HCT116 (cell line): ENCODE measurements at regions not wholly inside any gene's neighbourhood (a gene's known extent, or its start where the extent isn't known, plus 50 kb on each side); places are given as distances from the start of the nearest gene placed in this dataset.

Source experiments
- ATAC-seq: fragments of 200-7000 bp; cut with Tn5 transposase; 2 replicates; pipeline ENCODE4 v1.9.1; 2020; ENCODE audit warnings: mild to moderate bottlenecking, moderate library complexity
- BruUV-seq: library from RNA; stranded (reverse); fragments of 400-500 nt; replicated peaks from 2 replicates; lab custom pipeline; 2021; lab: Mats Ljungman, UMichigan
- CTCF ChIA-PET: fragments of 300-600 bp; sonication (Branson Sonifier 250); formaldehyde crosslinking; loops from one replicate; lab custom pipeline; 2021; ENCODE audit warnings: antibody characterized with exemption; lab: Charles Lee
- POLR2A ChIA-PET: fragments of 300-600, 350-600 bp; sonication (Branson Sonifier 250); formaldehyde crosslinking; loops from one replicate; lab custom pipeline; 2021; ENCODE audit warnings: antibody characterized with exemption; lab: Charles Lee
- RAD21 ChIA-PET, 2 experiments: fragments of 300-600 bp; sonication (Branson Sonifier 250); formaldehyde crosslinking; loops; one replicate each; lab custom pipeline; 2023; ENCODE audit warnings: low total read pairs in 2 of 2; ENCODE audit not compliant: uncharacterized antibody in 2 of 2, unreplicated experiment in 2 of 2, low non-redundant PET in 1 of 2; lab: Charles Lee
- DNase-seq: peaks from one replicate; pipeline ENCODE4 v3.0.0-alpha.2; 2010; ENCODE audit warnings: low read depth, low spot score
- H2AFZ ChIP-seq: fragments of 200-600 bp; shearing (Covaris generic), sonication (generic); 2 replicates; pipeline ENCODE4 v1.6.1; 2017; ENCODE audit warnings: low read depth, mixed run types, mixed read lengths, antibody characterized with exemption, low read length; ENCODE audit not compliant: poor library complexity, severe bottlenecking
- H3K27ac ChIP-seq: 2 replicates; pipeline ENCODE4 v1.5.1; 2012; ENCODE audit warnings: low read depth, low read length
- H3K27me3 ChIP-seq: fragments of 200-600 bp; sonication (generic); 2 replicates; pipeline ENCODE4 v1.6.1; 2016; ENCODE audit warnings: mixed run types, low read length, mixed read lengths; ENCODE audit not compliant: insufficient read depth
- H3K36me3 ChIP-seq, 2 experiments: fragments of 200-500 bp in 1 of 2; fragments of 200-600 bp in 1 of 2; sonication (Bioruptor generic) in 1 of 2; sonication (generic) in 1 of 2; 2 replicates each; pipeline versions ENCODE4 v1.5.1 to v1.6.1; 2014 to 2016; ENCODE audit warnings: low read length in 2 of 2, inconsistent platforms in 1 of 2, mixed read lengths in 1 of 2, mixed run types in 1 of 2; ENCODE audit not compliant: insufficient read depth in 2 of 2, control insufficient read depth in 1 of 2
- H3K4me1 ChIP-seq, 2 experiments: fragments of 200-600 bp in 1 of 2; sonication (generic) in 1 of 2; 2 replicates each; pipeline versions ENCODE4 v1.5.1 to v1.6.1; 2012 to 2017; ENCODE audit warnings: low read length in 2 of 2, inconsistent platforms in 1 of 2, mild to moderate bottlenecking in 1 of 2, mixed read lengths in 1 of 2, mixed run types in 1 of 2, moderate library complexity in 1 of 2; ENCODE audit not compliant: insufficient read depth in 2 of 2, control insufficient read depth in 1 of 2
- H3K4me2 ChIP-seq: fragments of 200-600 bp; sonication (generic); 2 replicates; pipeline ENCODE4 v1.6.1; 2017; ENCODE audit warnings: mixed run types, low read length, mixed read lengths
- H3K4me3 ChIP-seq, 2 experiments: fragments of 200-600 bp in 1 of 2; sonication (generic) in 1 of 2; replicated peaks in 1 of 2; 2 replicates each; pipeline ENCODE4 v1.5.1; 2011 to 2016; ENCODE audit warnings: low read length in 2 of 2, control low read depth in 1 of 2, low read depth in 1 of 2, mild to moderate bottlenecking in 1 of 2, mixed read lengths in 1 of 2, mixed run types in 1 of 2
- H3K79me2 ChIP-seq: fragments of 200-600 bp; sonication (generic); 2 replicates; pipeline ENCODE4 v1.6.1; 2017; ENCODE audit warnings: mild to moderate bottlenecking, mixed run types, low read length, moderate library complexity, mixed read lengths; ENCODE audit not compliant: insufficient read depth
- H3K9ac ChIP-seq: fragments of 200-600 bp; sonication (generic); 2 replicates; pipeline ENCODE4 v1.6.1; 2016; ENCODE audit warnings: low read length, mixed read lengths
- H3K9me2 ChIP-seq: fragments of 200-600 bp; sonication (generic), shearing (Covaris generic); 2 replicates; pipeline ENCODE4 v1.6.1; 2017; ENCODE audit warnings: mixed run types, mild to moderate bottlenecking, moderate library complexity; ENCODE audit not compliant: insufficient read depth
- H3K9me3 ChIP-seq, 2 experiments: fragments of 200-500 bp in 1 of 2; fragments of 200-600 bp in 1 of 2; sonication (Bioruptor generic) in 1 of 2; sonication (generic) in 1 of 2; 2 replicates each; pipeline ENCODE4 v1.6.1; 2014 to 2017; ENCODE audit warnings: low read length in 2 of 2, mixed read lengths in 2 of 2, inconsistent platforms in 1 of 2, low read depth in 1 of 2, mild to moderate bottlenecking in 1 of 2, mixed run types in 1 of 2, moderate library complexity in 1 of 2; ENCODE audit not compliant: control insufficient read depth in 1 of 2, insufficient read depth in 1 of 2
- H4K20me1 ChIP-seq: fragments of 200-600 bp; sonication (generic), shearing (Covaris generic); 2 replicates; pipeline ENCODE4 v1.6.1; 2017; ENCODE audit warnings: mixed run types, mild to moderate bottlenecking, moderate library complexity; ENCODE audit not compliant: insufficient read depth
- CEBPB ChIP-seq: IDR thresholded peaks from 2 replicates; pipeline ENCODE4 v1.6.1; 2012; ENCODE audit warnings: low read depth
- CTCF ChIP-seq, 3 experiments: fragments of 200-600 bp in 1 of 3; sonication (generic) in 1 of 3; IDR thresholded peaks in 2 of 3; conservative IDR thresholded peaks in 1 of 3; 2 replicates each; pipeline ENCODE4 v1.5.1; 2012 to 2017; ENCODE audit warnings: low read depth in 2 of 3, low read length in 2 of 3, antibody characterized with exemption in 1 of 3, borderline replicate concordance in 1 of 3, control low read depth in 1 of 3, mild to moderate bottlenecking in 1 of 3, mixed read lengths in 1 of 3, mixed run types in 1 of 3, moderate library complexity in 1 of 3; ENCODE audit not compliant: insufficient read depth in 1 of 3
- EGR1 ChIP-seq: IDR thresholded peaks from 2 replicates; pipeline ENCODE4 v1.6.1; 2012; ENCODE audit warnings: low read depth
- ELF1 ChIP-seq: IDR thresholded peaks from 2 replicates; pipeline ENCODE4 v1.6.1; 2012; ENCODE audit warnings: low read depth, borderline replicate concordance
- EZH2 ChIP-seq: fragments of 200-600 bp; sonication (generic); IDR thresholded peaks from 2 replicates; pipeline ENCODE4 v1.6.1; 2017; ENCODE audit warnings: antibody characterized with exemption, mixed run types
- EZH2phosphoT487 ChIP-seq: fragments of 200-600 bp; IDR thresholded peaks from 2 replicates; pipeline ENCODE4 v1.6.1; 2018; ENCODE audit warnings: antibody characterized with exemption, borderline replicate concordance
- FOSL1 ChIP-seq: IDR thresholded peaks from 2 replicates; pipeline ENCODE4 v1.6.1; 2012; ENCODE audit warnings: low read depth
- JUND ChIP-seq: IDR thresholded peaks from 2 replicates; pipeline ENCODE4 v1.6.1; 2012
- POLR2AphosphoS5 ChIP-seq: IDR thresholded peaks from 2 replicates; pipeline ENCODE4 v1.6.1; 2011; ENCODE audit warnings: mild to moderate bottlenecking, low read depth, low read length, moderate library complexity
- RAD21 ChIP-seq: IDR thresholded peaks from 2 replicates; pipeline ENCODE4 v1.6.1; 2012; ENCODE audit warnings: low read depth, mild to moderate bottlenecking
- SIN3A ChIP-seq: IDR thresholded peaks from 2 replicates; pipeline ENCODE4 v1.6.1; 2012; ENCODE audit warnings: low read depth
- SP1 ChIP-seq: IDR thresholded peaks from 2 replicates; pipeline ENCODE4 v1.6.1; 2012; ENCODE audit warnings: low read depth
- SRF ChIP-seq: IDR thresholded peaks from 2 replicates; pipeline ENCODE4 v1.6.1; 2012; ENCODE audit warnings: low read depth
- TCF7L2 ChIP-seq: IDR thresholded peaks from 2 replicates; pipeline ENCODE4 v1.7.0; 2011; ENCODE audit warnings: borderline replicate concordance, inconsistent platforms; ENCODE audit not compliant: insufficient read depth, insufficient read length; ENCODE audit errors: extremely low read depth
- ZFX ChIP-seq: fragments of 450-650 bp; IDR thresholded peaks from 2 replicates; pipeline ENCODE4 v1.6.1; 2017
- ZNF274 ChIP-seq: fragments of 200-500 bp; sonication (Bioruptor generic); IDR thresholded peaks from 2 replicates; pipeline ENCODE4 v1.6.1; 2014; ENCODE audit warnings: mild to moderate bottlenecking, low read depth, low read length, inconsistent platforms
- intact Hi-C: fragments of 100-400 bp; cut with micrococcal nuclease; formaldehyde crosslinking; loops from 2 replicates; pipeline ENCODE4 v1.10.0; 2022
- TF ChIP-seq, protein P1 (sequence below): IDR thresholded peaks from 2 replicates; pipeline ENCODE4 v1.6.1; 2012
- TF ChIP-seq, protein P2 (sequence below): IDR thresholded peaks from 2 replicates; pipeline ENCODE4 v1.6.1; 2011; ENCODE audit warnings: mild to moderate bottlenecking, low read length, moderate library complexity; ENCODE audit not compliant: insufficient replicate concordance; ENCODE audit errors: extremely low read depth
- TF ChIP-seq, protein P3 (sequence below): IDR thresholded peaks from 2 replicates; pipeline ENCODE4 v1.6.1; 2012

DNA sequence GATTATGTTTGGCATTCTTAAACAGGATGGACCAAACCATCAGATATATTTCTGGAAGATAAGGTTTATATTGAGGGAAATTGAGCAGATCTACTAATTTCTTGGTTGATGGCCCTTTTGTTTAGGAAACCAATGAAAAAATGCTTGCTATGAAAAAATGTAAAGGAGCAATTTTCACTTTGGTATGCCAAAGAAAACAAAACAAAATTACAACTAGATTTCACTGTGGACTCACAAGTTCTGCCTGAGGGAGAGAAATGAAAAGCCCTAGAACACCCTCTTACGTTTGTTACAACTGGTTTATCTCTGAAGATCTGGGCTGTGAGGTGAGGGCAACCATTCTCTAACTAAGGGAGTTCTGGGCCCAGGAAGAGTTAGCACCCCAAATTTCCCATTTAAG, 122.5 kb upstream of the IL15 start:
- CTCF ChIA-PET = no interaction called here
- BruUV-seq = no TSS peak
- ATAC-seq (no peak), DNase-seq (no peak)
- H3K9ac ChIP-seq = no peak overlapping the region
- RAD21 ChIA-PET = no interaction called here
- H3K9me3 ChIP-seq = no peaks in the 10 kb centered on the region
- H3K36me3 ChIP-seq = no peaks in the 10 kb centered on the region
- no peaks in the 10 kb centered on the region for H3K4me1 ChIP-seq
- no peak overlapping the region for H3K4me2 ChIP-seq
- H4K20me1 ChIP-seq = no peaks in the 10 kb centered on the region
- intact Hi-C loops = no loop called here
- no peak overlapping the region for H2AFZ ChIP-seq
- H3K9me2 ChIP-seq = no peaks in the 10 kb centered on the region
- POLR2A ChIA-PET = no interaction called here
- no peak overlapping the region for H3K4me3 ChIP-seq
- H3K27ac ChIP-seq = no peak overlapping the region
- H3K79me2 ChIP-seq = no peaks in the 10 kb centered on the region
- no peak for TF ChIP-seq SIN3A
- no peak for TF ChIP-seq ZFX
- no peak for TF ChIP-seq CEBPB
- TF ChIP-seq ELF1 = no peak
- H3K27me3 ChIP-seq = no peaks in the 10 kb centered on the region

DNA sequence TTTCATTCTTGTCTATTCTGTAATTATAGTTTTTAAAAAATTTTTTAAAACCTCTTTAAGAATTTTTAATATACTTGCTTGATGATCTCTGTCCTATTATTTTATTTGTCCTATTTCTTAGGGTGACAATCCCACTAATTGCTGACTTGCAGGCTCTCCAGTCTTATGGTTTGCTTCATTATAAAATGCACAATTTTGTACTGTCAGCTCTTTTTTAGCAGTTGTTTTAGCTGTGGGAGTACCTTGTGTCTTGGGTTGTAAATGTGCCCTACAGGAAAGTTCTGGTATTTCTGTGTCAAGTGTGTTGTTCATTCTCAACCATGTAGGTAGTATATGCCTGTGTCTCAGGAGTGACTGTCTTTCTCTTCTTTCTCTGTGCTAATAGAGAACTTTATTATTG, 118.2 kb upstream of the IL15 start:
- no peak overlapping the region for H3K27ac ChIP-seq
- POLR2A ChIA-PET = no interaction called here
- H3K9me3 ChIP-seq = no peaks in the 10 kb centered on the region
- no peaks in the 10 kb centered on the region for H3K4me1 ChIP-seq
- no peaks in the 10 kb centered on the region for H3K36me3 ChIP-seq
- CTCF ChIA-PET = no interaction called here
- H3K4me2 ChIP-seq = no peak overlapping the region
- H3K9ac ChIP-seq = no peak overlapping the region
- H3K79me2 ChIP-seq = no peaks in the 10 kb centered on the region
- ATAC-seq (no peak), DNase-seq (no peak)
- no peaks in the 10 kb centered on the region for H3K9me2 ChIP-seq
- H4K20me1 ChIP-seq = no peaks in the 10 kb centered on the region
- H2AFZ ChIP-seq = no peak overlapping the region
- no TSS peak for BruUV-seq
- RAD21 ChIA-PET = no interaction called here
- H3K4me3 ChIP-seq = no peak overlapping the region
- no peaks in the 10 kb centered on the region for H3K27me3 ChIP-seq
- intact Hi-C loops = no loop called here
- TF ChIP-seq, protein P1, sequence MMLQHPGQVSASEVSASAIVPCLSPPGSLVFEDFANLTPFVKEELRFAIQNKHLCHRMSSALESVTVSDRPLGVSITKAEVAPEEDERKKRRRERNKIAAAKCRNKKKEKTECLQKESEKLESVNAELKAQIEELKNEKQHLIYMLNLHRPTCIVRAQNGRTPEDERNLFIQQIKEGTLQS = no peak
- TF ChIP-seq RAD21 = no peak
- TF ChIP-seq, protein P2, sequence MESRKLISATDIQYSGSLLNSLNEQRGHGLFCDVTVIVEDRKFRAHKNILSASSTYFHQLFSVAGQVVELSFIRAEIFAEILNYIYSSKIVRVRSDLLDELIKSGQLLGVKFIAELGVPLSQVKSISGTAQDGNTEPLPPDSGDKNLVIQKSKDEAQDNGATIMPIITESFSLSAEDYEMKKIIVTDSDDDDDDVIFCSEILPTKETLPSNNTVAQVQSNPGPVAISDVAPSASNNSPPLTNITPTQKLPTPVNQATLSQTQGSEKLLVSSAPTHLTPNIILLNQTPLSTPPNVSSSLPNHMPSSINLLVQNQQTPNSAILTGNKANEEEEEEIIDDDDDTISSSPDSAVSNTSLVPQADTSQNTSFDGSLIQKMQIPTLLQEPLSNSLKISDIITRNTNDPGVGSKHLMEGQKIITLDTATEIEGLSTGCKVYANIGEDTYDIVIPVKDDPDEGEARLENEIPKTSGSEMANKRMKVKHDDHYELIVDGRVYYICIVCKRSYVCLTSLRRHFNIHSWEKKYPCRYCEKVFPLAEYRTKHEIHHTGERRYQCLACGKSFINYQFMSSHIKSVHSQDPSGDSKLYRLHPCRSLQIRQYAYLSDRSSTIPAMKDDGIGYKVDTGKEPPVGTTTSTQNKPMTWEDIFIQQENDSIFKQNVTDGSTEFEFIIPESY = no peak
- no peak for TF ChIP-seq FOSL1
- no peak for TF ChIP-seq SP1
- TF ChIP-seq TCF7L2 = no peak
- TF ChIP-seq, protein P3, sequence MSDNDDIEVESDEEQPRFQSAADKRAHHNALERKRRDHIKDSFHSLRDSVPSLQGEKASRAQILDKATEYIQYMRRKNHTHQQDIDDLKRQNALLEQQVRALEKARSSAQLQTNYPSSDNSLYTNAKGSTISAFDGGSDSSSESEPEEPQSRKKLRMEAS = no peak
- TF ChIP-seq EZH2phosphoT487 = no peak
- no peak for TF ChIP-seq SRF
- TF ChIP-seq SIN3A = no peak
- no peak for TF ChIP-seq ELF1
- TF ChIP-seq CTCF (IDR thresholded peaks at IDR 0.05 in 2 of 3, conservative IDR thresholded peaks at IDR 0.05 in 1 of 3; ENCODE audit: borderline replicate concordance in 1 of 3, insufficient read depth in 1 of 3, low read depth in 2 of 3, low read length in 2 of 3) = no peak
- no peak for TF ChIP-seq ZFX
- no peak for TF ChIP-seq EZH2
- TF ChIP-seq POLR2AphosphoS5 = no peak
- TF ChIP-seq EGR1 = no peak
- no peak for TF ChIP-seq JUND
- no peak for TF ChIP-seq ZNF274
- no peak for TF ChIP-seq CEBPB
